Spleen (tissue), 11 donors: ENCODE measurements at regions not wholly inside any gene's neighbourhood (a gene's known extent, or its start where the extent isn't known, plus 50 kb on each side); places are given as distances from the start of the nearest gene placed in this dataset.

Experiments used
- DNase-seq: peaks from one replicate; pipeline ENCODE4 v3.0.0-alpha.2; 2020
- H3K27ac ChIP-seq, 8 donors: fragments of 200-600 bp; sonication (generic) in 7 of 8; 1 replicate in 4 of 8; 2 replicates in 4 of 8; pipeline versions ENCODE4 v1.5.0 to v1.8.0; 2016 to 2021; ENCODE audit warnings: inconsistent platforms in 4 of 8, mild to moderate bottlenecking in 4 of 8, moderate library complexity in 1 of 8
- H3K27me3 ChIP-seq, 7 donors: fragments of 200-600 bp; sonication (generic) in 6 of 7; replicated peaks in 1 of 7; 1 replicate in 4 of 7; 2 replicates in 3 of 7; pipeline versions ENCODE4 v1.5.0 to v1.8.0; 2016 to 2021; ENCODE audit warnings: inconsistent platforms in 3 of 7, mild to moderate bottlenecking in 1 of 7
- H3K36me3 ChIP-seq, 6 donors: fragments of 200-600 bp; sonication (generic) in 5 of 6; 1 replicate in 4 of 6; 2 replicates in 2 of 6; pipeline versions ENCODE4 v1.5.0 to v1.8.0; 2016 to 2021; ENCODE audit warnings: inconsistent platforms in 2 of 6
- H3K4me1 ChIP-seq, 6 donors: fragments of 200-600 bp; sonication (generic) in 5 of 6; 1 replicate in 3 of 6; 2 replicates in 3 of 6; pipeline versions ENCODE4 v1.5.0 to v1.8.0; 2016 to 2021; ENCODE audit warnings: inconsistent platforms in 3 of 6
- H3K4me3 ChIP-seq, 8 donors: fragments of 200-600 bp; sonication (generic) in 7 of 8; 1 replicate in 4 of 8; 2 replicates in 4 of 8; pipeline versions ENCODE4 v1.5.0 to v1.8.0; 2016 to 2021; ENCODE audit warnings: inconsistent platforms in 4 of 8, mild to moderate bottlenecking in 4 of 8, moderate library complexity in 2 of 8
- H3K9me3 ChIP-seq, 8 donors: fragments of 200-600 bp; sonication (generic) in 7 of 8; 1 replicate in 4 of 8; 2 replicates in 4 of 8; pipeline versions ENCODE4 v1.5.0 to v1.8.0; 2016 to 2021; ENCODE audit warnings: inconsistent platforms in 4 of 8
- CTCF ChIP-seq, 11 experiments: fragments of 200-600 bp in 7 of 11; fragments of 450-650 bp in 4 of 11; sonication (generic) in 4 of 11; IDR thresholded peaks in 8 of 11; conservative IDR thresholded peaks in 3 of 11; 1 replicate in 7 of 11; 2 replicates in 4 of 11; pipeline versions ENCODE4 v1.4.0 to v1.8.0; 2016 to 2021; ENCODE audit warnings: antibody characterized with exemption in 11 of 11, inconsistent platforms in 4 of 11, mild to moderate bottlenecking in 1 of 11
- POLR2A ChIP-seq, 3 donors: fragments of 450-650 bp; IDR thresholded peaks; one replicate each; pipeline ENCODE4 v1.5.1; 2017; ENCODE audit warnings: antibody characterized with exemption in 3 of 3, mild to moderate bottlenecking in 1 of 3
- POLR2AphosphoS5 ChIP-seq, 3 donors: sonication (generic); formaldehyde crosslinking; IDR thresholded peaks; one replicate each; pipeline ENCODE4 v1.5.1; 2017; ENCODE audit warnings: antibody characterized with exemption in 3 of 3
- WGBS, 5 donors: extraction: QIAGEN DNeasy Blood & Tissue Kit in 3 of 5; methylation state at CpG; one replicate each; pipeline versions ENCODE4 v1.1.5 to v1.1.7; 2013 to 2018; 5-methylcytosine and 5-hydroxymethylcytosine counted together
- intact Hi-C: fragments of 100-400 bp; cut with DNase I; formaldehyde crosslinking; loops from one replicate; pipeline ENCODE4 v1.15.0; 2023; ENCODE audit warnings: low total_unique reads
- donor health status: healthy with polysubstance abuse.
- donor health status: DM: no; HTN: no; CAD: no; lungs with moderate emphysema.
- donor health status: DM: no; HTN: no; CAD: no.
- donor health status: Bipolar disorder and iron deficiency.
- donor health status: healthy.
- donor health status: DM: no; HTN: no; CAD: no.
- donor health status: DM: yes; HTN: yes; CAD: no.

- TF ChIP-seq POLR2AphosphoS5 (IDR thresholded peaks at IDR 0.05) = no peak
- no peak for TF ChIP-seq POLR2A (IDR thresholded peaks at IDR 0.05)
- no peak for TF ChIP-seq CTCF (IDR thresholded peaks at IDR 0.05 in 8 of 11, conservative IDR thresholded peaks at IDR 0.05 in 3 of 11)
- no peak overlapping the region for H3K4me3 ChIP-seq
- H3K4me1 ChIP-seq = peaks cover 5 to 14% (median 11%) of the 10 kb centered on the region in 6 donors
- DNase-seq = no peak
- no peaks in the 10 kb centered on the region for H3K9me3 ChIP-seq
- H3K27ac ChIP-seq = no peak overlapping the region
- no peaks in the 10 kb centered on the region for H3K36me3 ChIP-seq
- no peaks in the 10 kb centered on the region for H3K27me3 ChIP-seq
- 71 to 86% (median 84%) methylated on average over 2 of the region's 2 CpGs for whole genome bisulfite sequencing, 5 donors
- intact Hi-C loops = loop anchor here (5.0 kb wide), 1 partner anchor 91 kb away; no protein-coding TSS in a partner anchor
Observed at GRCh38 chr6:79776076-79776475, 144.9 kb downstream of the SH3BGRL2 start.

GRCh38 chr6:79775222-79775621 lies 144.1 kb downstream of the SH3BGRL2 start:
- Histone ChIP-seq H3K27me3 (no peaks in the 10 kb centered on the region), H3K4me3 (no peak overlapping the region), H3K9me3 (no peaks in the 10 kb centered on the region), H3K4me1 (peaks cover 5 to 14% (median 11%) of the 10 kb centered on the region in 6 donors), H3K27ac (no peak overlapping the region), H3K36me3 (no peaks in the 10 kb centered on the region)
- DNase-seq = no peak
- 81 to 96% (median 87%) methylated on average over 3 of the region's 3 CpGs for whole genome bisulfite sequencing, 5 donors
- TF ChIP-seq POLR2A (IDR thresholded peaks at IDR 0.05) (no peak), POLR2AphosphoS5 (IDR thresholded peaks at IDR 0.05) (no peak), CTCF (IDR thresholded peaks at IDR 0.05 in 8 of 11, conservative IDR thresholded peaks at IDR 0.05 in 3 of 11) (no peak)
- intact Hi-C loops = loop anchor here (5.0 kb wide), 1 partner anchor 92 kb away; no protein-coding TSS in a partner anchor

GRCh38 chr6:79764747-79765146 lies 133.6 kb downstream of the SH3BGRL2 start:
- intact Hi-C loops = no loop called here
- DNase-seq = no peak
- Histone ChIP-seq H3K9me3 (peaks cover 0 to 14% (median 11%) of the 10 kb centered on the region in 8 donors), H3K36me3 (no peaks in the 10 kb centered on the region), H3K27me3 (peaks cover 0 to 18% (median 0%) of the 10 kb centered on the region in 7 donors), H3K27ac (no peak overlapping the region), H3K4me1 (no peaks in the 10 kb centered on the region), H3K4me3 (no peak overlapping the region)
- WGBS, 5 donors = 71 to 85% (median 77%) methylated on average over 8 of the region's 8 CpGs
- TF ChIP-seq POLR2AphosphoS5 (IDR thresholded peaks at IDR 0.05) = no peak
- TF ChIP-seq POLR2A (IDR thresholded peaks at IDR 0.05) = no peak
- TF ChIP-seq CTCF (IDR thresholded peaks at IDR 0.05 in 8 of 11, conservative IDR thresholded peaks at IDR 0.05 in 3 of 11) = no peak

- peaks cover 0 to 13% (median 9%) of the 10 kb centered on the region in 8 donors for H3K9me3 ChIP-seq
- H3K4me3 ChIP-seq = no peak overlapping the region
- WGBS, 5 donors = 60 to 80% (median 79%) methylated on average over 2 of the region's 2 CpGs
- H3K36me3 ChIP-seq = no peaks in the 10 kb centered on the region
- no peaks in the 10 kb centered on the region for H3K4me1 ChIP-seq
- DNase-seq = no peak
- H3K27me3 ChIP-seq = peaks cover 0 to 18% (median 0%) of the 10 kb centered on the region in 7 donors
- no peak overlapping the region for H3K27ac ChIP-seq
- no peak for TF ChIP-seq POLR2AphosphoS5 (IDR thresholded peaks at IDR 0.05)
- no peak for TF ChIP-seq POLR2A (IDR thresholded peaks at IDR 0.05)
- no peak for TF ChIP-seq CTCF (IDR thresholded peaks at IDR 0.05 in 8 of 11, conservative IDR thresholded peaks at IDR 0.05 in 3 of 11)
- intact Hi-C loops = no loop called here
Observed at GRCh38 chr6:79763301-79763700, 132.2 kb downstream of the SH3BGRL2 start.
